ENCODE measurements at regions not wholly inside any gene's neighbourhood (a gene's known extent, or its start where the extent isn't known, plus 50 kb on each side); places are given as distances from the start of the nearest gene placed in this dataset.

GRCh38 chr2:104518256-104518655, 335.7 kb upstream of the POU3F3 start:
- H3K4me1 ChIP-seq (ENCODE audit: insufficient read depth) = peaks cover 6% of the 10 kb centered on the region; the same call in 1 of the 2 replicates
- H3K27me3 ChIP-seq (ENCODE audit: insufficient read depth) = no peaks in the 10 kb centered on the region
- H3K27me3 Mint-ChIP-seq (ENCODE audit: insufficient read depth, low read depth, poor library complexity) = no peaks in the 10 kb centered on the region
- H3K36me3 Mint-ChIP-seq (ENCODE audit: low read depth) = no peaks in the 10 kb centered on the region
- no peaks in the 10 kb centered on the region for H3K9me3 Mint-ChIP-seq
- no peak overlapping the region for H3K4me3 Mint-ChIP-seq
- no peak overlapping the region for H3K27ac ChIP-seq (ENCODE audit: low read depth)
- no peaks in the 10 kb centered on the region for H4K20me1 ChIP-seq (replicated peaks; ENCODE audit: insufficient read depth)
- H3K36me3 ChIP-seq (ENCODE audit: insufficient read depth) = no peaks in the 10 kb centered on the region
- H3F3A ChIP-seq (replicated peaks; ENCODE audit: low read depth) = no peaks in the 10 kb centered on the region
- no peaks in the 10 kb centered on the region for H3K9me2 ChIP-seq (ENCODE audit: insufficient read depth)
- peaks cover 11% of the 10 kb centered on the region; the same call in 2 of the 3 replicates for H3K4me1 Mint-ChIP-seq
- H3K4me2 ChIP-seq = no peak overlapping the region
- ATAC-seq (no peak), DNase-seq (ENCODE audit: low spot score) (no peak)
- no peak overlapping the region for H3K4me3 ChIP-seq
- no peak for TF ChIP-seq JUNB (IDR thresholded peaks at IDR 0.05; ENCODE audit: unreplicated experiment)
- no peak for TF ChIP-seq ETS1 (IDR thresholded peaks at IDR 0.05)
- no peak for TF ChIP-seq ZNF462 (CRISPR knock-in tag; IDR thresholded peaks at IDR 0.05)
- no peak for TF ChIP-seq ZNF331 (CRISPR knock-in tag; IDR thresholded peaks at IDR 0.05; ENCODE audit: low read depth)
- TF ChIP-seq CTCF (conservative IDR thresholded peaks at IDR 0.05; ENCODE audit: low read depth in 2 of 2) = no peak
- H3K79me2 ChIP-seq (replicated peaks; ENCODE audit: insufficient read depth) = no peaks in the 10 kb centered on the region
- H3K27ac Mint-ChIP-seq = no peak overlapping the region
- H2AFZ ChIP-seq = no peak overlapping the region
